ENCODE measurements at regions not wholly inside any gene's neighbourhood (a gene's known extent, or its start where the extent isn't known, plus 50 kb on each side); places are given as distances from the start of the nearest gene placed in this dataset.

DNA sequence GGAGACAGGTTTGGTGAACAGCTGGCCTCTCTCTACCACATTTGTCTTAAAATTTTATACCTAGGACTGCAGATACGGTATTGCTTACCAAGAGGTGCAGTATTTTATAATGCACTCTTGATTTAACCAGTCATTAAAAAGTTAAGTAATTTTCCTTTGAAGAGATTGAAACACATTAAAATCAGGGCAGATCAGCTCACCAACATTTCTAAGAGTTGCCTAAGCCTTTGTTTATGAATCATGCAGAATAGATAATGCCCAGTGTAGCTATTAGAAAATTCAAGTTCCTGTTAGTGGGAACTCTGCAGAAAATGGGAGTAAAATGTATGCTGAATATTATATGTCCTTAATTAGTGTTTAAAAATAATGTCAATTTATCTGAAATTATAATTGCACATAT is 140.2 kb upstream of the PRPS1L1 start:
- ChIA-PET POLR2A (no interaction called here), CTCF (ENCODE audit: unreplicated experiment) (no interaction called here)

DNA sequence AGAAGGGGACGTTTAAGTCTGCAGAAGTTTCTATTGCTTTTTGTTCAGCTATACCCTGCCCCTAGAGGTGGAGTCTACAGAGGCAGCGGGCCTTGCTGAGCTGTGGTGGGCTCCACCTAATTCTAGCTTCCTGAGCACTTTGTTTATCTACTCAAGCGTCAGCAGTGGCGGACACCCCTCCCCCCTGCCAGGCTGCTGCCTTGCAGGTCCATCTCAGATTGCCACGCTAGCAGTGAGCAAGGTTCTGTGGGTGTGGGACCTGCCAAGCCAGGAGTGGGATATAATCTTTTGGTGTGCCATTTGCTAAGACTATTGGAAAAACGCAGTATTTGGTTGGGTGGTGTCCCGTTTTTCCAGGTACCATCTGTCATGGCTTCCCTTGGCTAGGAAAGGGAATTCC is 147.3 kb upstream of the PRPS1L1 start:
- DNase-seq (ENCODE audit: low spot score): no peak
- no peaks in the 10 kb centered on the region for H3K36me3 ChIP-seq (ENCODE audit: insufficient read depth, low read length)
- POLR2A ChIA-PET: no interaction called here

More for the DNA sequence above, 140.2 kb upstream of the PRPS1L1 start:
- Histone ChIP-seq H3K4me3 (ENCODE audit: low read depth, low read length, poor library complexity, severe bottlenecking) (no peak overlapping the region), H3K27ac (ENCODE audit: low read depth, low read length, poor library complexity, severe bottlenecking) (no peak overlapping the region), H2AFZ (ENCODE audit: low read length) (no peak overlapping the region), H3K9me3 (ENCODE audit: low read length) (no peaks in the 10 kb centered on the region), H3K9me2 (ENCODE audit: insufficient read depth, low read length) (no peaks in the 10 kb centered on the region), H3K4me1 (ENCODE audit: insufficient read depth, low read length, poor library complexity, severe bottlenecking) (no peaks in the 10 kb centered on the region), H3K4me2 (ENCODE audit: low read length) (no peak overlapping the region), H4K20me1 (ENCODE audit: insufficient read depth, low read length) (no peaks in the 10 kb centered on the region), H3K79me2 (ENCODE audit: insufficient read depth, low read depth, low read length) (no peaks in the 10 kb centered on the region), H3K36me3 (ENCODE audit: insufficient read depth, low read length) (no peaks in the 10 kb centered on the region)
- no peak for DNase-seq (ENCODE audit: low spot score)
- BruUV-seq (replicated peaks): no TSS peak
- no peak for TF ChIP-seq EZH2phosphoT487 (IDR thresholded peaks at IDR 0.05; ENCODE audit: borderline replicate concordance, low read depth, low read length)
- TF ChIP-seq, protein P1, sequence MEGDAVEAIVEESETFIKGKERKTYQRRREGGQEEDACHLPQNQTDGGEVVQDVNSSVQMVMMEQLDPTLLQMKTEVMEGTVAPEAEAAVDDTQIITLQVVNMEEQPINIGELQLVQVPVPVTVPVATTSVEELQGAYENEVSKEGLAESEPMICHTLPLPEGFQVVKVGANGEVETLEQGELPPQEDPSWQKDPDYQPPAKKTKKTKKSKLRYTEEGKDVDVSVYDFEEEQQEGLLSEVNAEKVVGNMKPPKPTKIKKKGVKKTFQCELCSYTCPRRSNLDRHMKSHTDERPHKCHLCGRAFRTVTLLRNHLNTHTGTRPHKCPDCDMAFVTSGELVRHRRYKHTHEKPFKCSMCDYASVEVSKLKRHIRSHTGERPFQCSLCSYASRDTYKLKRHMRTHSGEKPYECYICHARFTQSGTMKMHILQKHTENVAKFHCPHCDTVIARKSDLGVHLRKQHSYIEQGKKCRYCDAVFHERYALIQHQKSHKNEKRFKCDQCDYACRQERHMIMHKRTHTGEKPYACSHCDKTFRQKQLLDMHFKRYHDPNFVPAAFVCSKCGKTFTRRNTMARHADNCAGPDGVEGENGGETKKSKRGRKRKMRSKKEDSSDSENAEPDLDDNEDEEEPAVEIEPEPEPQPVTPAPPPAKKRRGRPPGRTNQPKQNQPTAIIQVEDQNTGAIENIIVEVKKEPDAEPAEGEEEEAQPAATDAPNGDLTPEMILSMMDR (conservative IDR thresholded peaks at IDR 0.05; ENCODE audit: low read length): no peak
- intact Hi-C loops (cut with micrococcal nuclease; ENCODE audit: unreplicated experiment): no loop called here

DNA sequence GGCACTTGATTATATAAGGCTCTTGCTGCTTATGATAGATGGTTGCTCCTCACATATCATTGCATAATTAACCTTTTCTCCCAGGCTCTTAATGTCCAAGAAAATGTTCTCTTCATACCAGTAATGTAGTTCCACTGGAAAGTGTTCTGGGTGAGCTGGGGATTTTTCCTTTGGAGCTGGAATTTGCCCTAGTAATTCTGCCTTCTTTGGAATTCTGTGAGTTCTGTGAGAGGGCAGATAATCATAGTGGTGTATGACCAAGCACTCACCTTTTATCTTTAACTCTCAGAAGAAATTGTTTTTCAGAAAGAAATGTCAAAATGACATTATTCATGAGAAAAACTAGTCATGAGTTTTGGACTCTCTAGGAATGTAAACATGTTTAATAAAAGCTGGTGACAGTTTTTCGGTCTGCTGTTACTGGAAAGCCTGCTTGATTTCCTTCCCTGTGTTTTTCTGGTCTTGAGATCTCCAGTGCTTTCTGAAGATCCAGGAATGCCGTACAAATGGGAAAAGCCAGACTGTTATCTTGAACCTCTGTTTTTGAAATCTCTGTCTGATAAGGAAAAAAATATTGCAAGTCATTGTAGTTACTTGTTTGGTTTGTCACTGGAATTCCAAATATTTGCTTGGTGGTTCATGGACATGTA is 148.3 kb upstream of the PRPS1L1 start:
- Histone ChIP-seq H3K4me3 (ENCODE audit: low read depth, low read length, poor library complexity, severe bottlenecking) (no peak overlapping the region), H3K4me1 (ENCODE audit: insufficient read depth, low read length, poor library complexity, severe bottlenecking) (no peaks in the 10 kb centered on the region), H2AFZ (ENCODE audit: low read length) (no peak overlapping the region), H3K9me3 (ENCODE audit: low read length) (no peaks in the 10 kb centered on the region), H3K79me2 (ENCODE audit: insufficient read depth, low read depth, low read length) (no peaks in the 10 kb centered on the region), H4K20me1 (ENCODE audit: insufficient read depth, low read length) (no peaks in the 10 kb centered on the region), H3K9me2 (ENCODE audit: insufficient read depth, low read length) (no peaks in the 10 kb centered on the region), H3K36me3 (ENCODE audit: insufficient read depth, low read length) (no peaks in the 10 kb centered on the region), H3K27ac (ENCODE audit: low read depth, low read length, poor library complexity, severe bottlenecking) (no peak overlapping the region), H3K4me2 (ENCODE audit: low read length) (no peak overlapping the region)
- CTCF ChIA-PET (ENCODE audit: unreplicated experiment): no interaction called here
- intact Hi-C loops (cut with micrococcal nuclease; ENCODE audit: unreplicated experiment): no loop called here
- DNase-seq (ENCODE audit: low spot score): no peak
- TF ChIP-seq, protein P1 (conservative IDR thresholded peaks at IDR 0.05; ENCODE audit: low read length): no peak
- TF ChIP-seq EZH2phosphoT487 (IDR thresholded peaks at IDR 0.05; ENCODE audit: borderline replicate concordance, low read depth, low read length): no peak
- POLR2A ChIA-PET: interaction anchor here (0.6 kb wide), 1 partner anchor 508 kb away, joined by 3 read pairs; no protein-coding TSS in a partner anchor
- BruUV-seq (replicated peaks): no TSS peak

More for the DNA sequence above, 147.3 kb upstream of the PRPS1L1 start:
- Histone ChIP-seq H2AFZ (ENCODE audit: low read length) (no peak overlapping the region), H4K20me1 (ENCODE audit: insufficient read depth, low read length) (no peaks in the 10 kb centered on the region), H3K4me2 (ENCODE audit: low read length) (no peak overlapping the region), H3K27ac (ENCODE audit: low read depth, low read length, poor library complexity, severe bottlenecking) (no peak overlapping the region), H3K9me3 (ENCODE audit: low read length) (no peaks in the 10 kb centered on the region), H3K4me3 (ENCODE audit: low read depth, low read length, poor library complexity, severe bottlenecking) (no peak overlapping the region), H3K4me1 (ENCODE audit: insufficient read depth, low read length, poor library complexity, severe bottlenecking) (no peaks in the 10 kb centered on the region), H3K79me2 (ENCODE audit: insufficient read depth, low read depth, low read length) (no peaks in the 10 kb centered on the region), H3K9me2 (ENCODE audit: insufficient read depth, low read length) (no peaks in the 10 kb centered on the region)
- CTCF ChIA-PET (ENCODE audit: unreplicated experiment): no interaction called here
- TF ChIP-seq, protein P1 (conservative IDR thresholded peaks at IDR 0.05; ENCODE audit: low read length): no peak
- TF ChIP-seq EZH2phosphoT487 (IDR thresholded peaks at IDR 0.05; ENCODE audit: borderline replicate concordance, low read depth, low read length): no peak
- BruUV-seq (replicated peaks): no TSS peak
- intact Hi-C loops (cut with micrococcal nuclease; ENCODE audit: unreplicated experiment): no loop called here
